Left lung (tissue), 4 donors: ENCODE measurements at regions not wholly inside any gene's neighbourhood (a gene's known extent, or its start where the extent isn't known, plus 50 kb on each side); places are given as distances from the start of the nearest gene placed in this dataset.

ENCODE experiments used
- ATAC-seq: fragments of 200-7000 bp; cut with Tn5 transposase; one replicate; pipeline ENCODE4 v1.9.1; 2020; ENCODE audit warnings: moderate library complexity
- DNase-seq, 4 donors: peaks; one replicate each; pipeline ENCODE4 v3.0.0-alpha.2; 2013 to 2020
- H3K27ac ChIP-seq, 2 donors: fragments of 200-600 bp; sonication (generic) in 1 of 2; one replicate each; pipeline versions ENCODE4 v1.5.0 to v1.8.0; 2020 to 2021
- H3K27me3 ChIP-seq, 2 donors: fragments of 200-600 bp; sonication (generic) in 1 of 2; one replicate each; pipeline versions ENCODE4 v1.5.0 to v1.8.0; 2020 to 2021
- H3K36me3 ChIP-seq, 2 donors: fragments of 200-600 bp; sonication (generic) in 1 of 2; one replicate each; pipeline versions ENCODE4 v1.5.0 to v1.8.0; 2020 to 2021
- H3K4me1 ChIP-seq, 2 donors: fragments of 200-600 bp; one replicate each; pipeline ENCODE4 v1.8.0; 2021
- H3K4me3 ChIP-seq, 2 donors: fragments of 200-600 bp; sonication (generic) in 1 of 2; one replicate each; pipeline versions ENCODE4 v1.5.0 to v1.8.0; 2020 to 2021; ENCODE audit warnings: mild to moderate bottlenecking in 1 of 2
- H3K9me3 ChIP-seq, 2 donors: fragments of 200-600 bp; sonication (generic) in 1 of 2; one replicate each; pipeline versions ENCODE4 v1.5.0 to v1.8.0; 2020 to 2021
- CTCF ChIP-seq, 2 donors: fragments of 200-600 bp; sonication (generic) in 1 of 2; IDR thresholded peaks; one replicate each; pipeline versions ENCODE4 v1.5.0 to v1.8.0; 2021; ENCODE audit warnings: antibody characterized with exemption in 2 of 2
- intact Hi-C, 2 donors: fragments of 100-400 bp; cut with DNase I; formaldehyde crosslinking; loops; one replicate each; pipeline versions ENCODE4 v1.11.2 to v1.14.2; 2022
- donor health status: DM: no; HTN: yes; CAD: no.
- donor health status: DM: no; HTN: no; CAD: no.

GRCh38 chr3:153618176-153618575 lies 456.1 kb downstream of the RAP2B start:
- Histone ChIP-seq H3K4me3 (no peak overlapping the region), H3K27me3 (no peaks in the 10 kb centered on the region), H3K9me3 (no peaks in the 10 kb centered on the region), H3K27ac (no peak overlapping the region), H3K36me3 (no peaks in the 10 kb centered on the region), H3K4me1 (peaks cover 0 to 8% of the 10 kb centered on the region in 2 donors)
- DNase-seq (no peak), ATAC-seq (no peak)
- intact Hi-C loops, result no loop called here
- no peak for TF ChIP-seq CTCF (IDR thresholded peaks at IDR 0.05)

- no peak for DNase-seq
- intact Hi-C loops, result no loop called here
- H3K36me3 ChIP-seq, result no peaks in the 10 kb centered on the region
- H3K4me3 ChIP-seq, result no peak overlapping the region
- ATAC-seq, result no peak
- no peaks in the 10 kb centered on the region for H3K27me3 ChIP-seq
- H3K9me3 ChIP-seq, result no peaks in the 10 kb centered on the region
- TF ChIP-seq CTCF (IDR thresholded peaks at IDR 0.05), result no peak
- no peak overlapping the region for H3K27ac ChIP-seq
- peaks cover 0 to 8% of the 10 kb centered on the region in 2 donors for H3K4me1 ChIP-seq
Measured at GRCh38 chr3:153619268-153619667, 457.2 kb downstream of the RAP2B start.

- Histone ChIP-seq H3K4me3 (no peak overlapping the region), H3K4me1 (peaks cover 0 to 8% of the 10 kb centered on the region in 2 donors), H3K9me3 (no peaks in the 10 kb centered on the region), H3K36me3 (no peaks in the 10 kb centered on the region), H3K27ac (no peak overlapping the region), H3K27me3 (no peaks in the 10 kb centered on the region)
- intact Hi-C loops, result no loop called here
- DNase-seq (no peak), ATAC-seq (peak; percentile 23)
- no peak for TF ChIP-seq CTCF (IDR thresholded peaks at IDR 0.05)
Measured at GRCh38 chr3:153621953-153622352, 459.9 kb downstream of the RAP2B start.

- peaks cover 0 to 19% of the 10 kb centered on the region in 2 donors for H3K4me1 ChIP-seq
- no peak overlapping the region for H3K27ac ChIP-seq
- no peaks in the 10 kb centered on the region for H3K36me3 ChIP-seq
- intact Hi-C loops, result no loop called here
- ATAC-seq (no peak), DNase-seq (no peak)
- no peaks in the 10 kb centered on the region for H3K27me3 ChIP-seq
- H3K4me3 ChIP-seq, result no peak overlapping the region
- TF ChIP-seq CTCF (IDR thresholded peaks at IDR 0.05), result no peak
- H3K9me3 ChIP-seq, result no peaks in the 10 kb centered on the region
Measured at GRCh38 chr3:153623834-153624233, 461.8 kb downstream of the RAP2B start.

- intact Hi-C loops, result no loop called here
- peaks cover 0 to 25% of the 10 kb centered on the region in 2 donors for H3K4me1 ChIP-seq
- no peak for TF ChIP-seq CTCF (IDR thresholded peaks at IDR 0.05)
- DNase-seq (no peak), ATAC-seq (no peak)
- H3K27ac ChIP-seq, result no peak overlapping the region
- no peaks in the 10 kb centered on the region for H3K27me3 ChIP-seq
- no peaks in the 10 kb centered on the region for H3K9me3 ChIP-seq
- no peaks in the 10 kb centered on the region for H3K36me3 ChIP-seq
- no peak overlapping the region for H3K4me3 ChIP-seq
Measured at GRCh38 chr3:153624310-153625030, 462.4 kb downstream of the RAP2B start.
